Caco-2 (cell line): ENCODE measurements at regions not wholly inside any gene's neighbourhood (a gene's known extent, or its start where the extent isn't known, plus 50 kb on each side); places are given as distances from the start of the nearest gene placed in this dataset.

Experiments
- BruUV-seq: library from RNA; stranded (reverse); fragments of 400-500 nt; replicated peaks from 2 replicates; lab custom pipeline; 2021; lab: Mats Ljungman, UMichigan
- CTCF ChIA-PET: fragments of 300-600 bp; sonication (Branson Sonifier 250); formaldehyde crosslinking; loops from one replicate; lab custom pipeline; 2022; ENCODE audit warnings: antibody characterized with exemption; lab: Charles Lee
- POLR2A ChIA-PET: fragments of 300-600 bp; sonication (Branson Sonifier 250); formaldehyde crosslinking; loops from one replicate; lab custom pipeline; 2022; ENCODE audit warnings: antibody characterized with exemption; lab: Charles Lee
- DNase-seq, 2 experiments: peaks; one replicate each; pipeline versions ENCODE4 v3.0.0 to v3.0.0-alpha.2; 2020 to 2022
- H3K27me3 ChIP-seq: replicated peaks from 2 replicates; pipeline ENCODE4 v1.6.0; 2011; ENCODE audit warnings: low read length; ENCODE audit not compliant: control insufficient read depth, insufficient read depth
- H3K36me3 ChIP-seq: 2 replicates; pipeline ENCODE4 v1.5.1; 2011; ENCODE audit warnings: low read length; ENCODE audit not compliant: control insufficient read depth, insufficient read depth
- H3K4me1 ChIP-seq: fragments of 250-450 bp; sonication (Bioruptor Pico); 2 replicates; pipeline ENCODE4 v1.5.1; 2020; ENCODE audit warnings: mild to moderate bottlenecking
- H3K4me3 ChIP-seq: 2 replicates; pipeline ENCODE4 v1.5.1; 2011; ENCODE audit warnings: low read depth, mild to moderate bottlenecking, control low read depth, low read length
- H3K9me3 ChIP-seq: fragments of 250-450 bp; sonication (Bioruptor Pico); 2 replicates; pipeline ENCODE4 v1.5.1; 2020; ENCODE audit warnings: mild to moderate bottlenecking, moderate library complexity
- H3K27ac Mint-ChIP-seq: one replicate; pipeline ENCODE4 v1.8.0; 2022; ENCODE audit warnings: mixed read lengths; ENCODE audit not compliant: unreplicated experiment
- H3K27me3 Mint-ChIP-seq: one replicate; pipeline ENCODE4 v1.8.0; 2022; ENCODE audit warnings: mixed read lengths; ENCODE audit not compliant: insufficient read depth, unreplicated experiment
- H3K36me3 Mint-ChIP-seq: one replicate; pipeline ENCODE4 v1.8.0; 2022; ENCODE audit warnings: mild to moderate bottlenecking, mixed read lengths; ENCODE audit not compliant: insufficient read depth, unreplicated experiment
- H3K4me1 Mint-ChIP-seq: one replicate; pipeline ENCODE4 v1.8.0; 2022; ENCODE audit warnings: low read depth, mixed read lengths; ENCODE audit not compliant: unreplicated experiment
- H3K4me3 Mint-ChIP-seq: one replicate; pipeline ENCODE4 v1.8.0; 2022; ENCODE audit warnings: mild to moderate bottlenecking, moderate library complexity, mixed read lengths; ENCODE audit not compliant: unreplicated experiment
- H3K9me3 Mint-ChIP-seq: one replicate; pipeline ENCODE4 v1.8.0; 2022; ENCODE audit warnings: mixed read lengths; ENCODE audit not compliant: unreplicated experiment
- CTCF ChIP-seq, 2 experiments: fragments of 200-600 bp in 1 of 2; IDR thresholded peaks; 1 replicate in 1 of 2; 2 replicates in 1 of 2; pipeline versions ENCODE4 v1.5.1 to v1.8.0; 2011 to 2022; ENCODE audit warnings: antibody characterized with exemption in 1 of 2, control low read depth in 1 of 2, inconsistent platforms in 1 of 2, low read depth in 1 of 2, low read length in 1 of 2, mild to moderate bottlenecking in 1 of 2, moderate library complexity in 1 of 2; ENCODE audit not compliant: insufficient read depth in 1 of 2, severe bottlenecking in 1 of 2, unreplicated experiment in 1 of 2
- intact Hi-C: fragments of 100-400 bp; cut with micrococcal nuclease; formaldehyde crosslinking; loops from one replicate; pipeline ENCODE4 v1.10.0; 2022; ENCODE audit not compliant: unreplicated experiment

- peak in 1 of 2 experiments; percentile 7 for DNase-seq
These were observed 263.9 kb downstream of the FIGN start for GRCh38 chr2:163471947-163472346.

GRCh38 chr2:163469561-163469962 lies 266.2 kb downstream of the FIGN start:
- Histone ChIP-seq H3K4me1 (no peaks in the 10 kb centered on the region), H3K9me3 (no peaks in the 10 kb centered on the region), H3K27me3 (no peaks in the 10 kb centered on the region), H3K36me3 (no peaks in the 10 kb centered on the region), H3K4me3 (no peak overlapping the region)
- no peak for TF ChIP-seq CTCF (IDR thresholded peaks at IDR 0.05; ENCODE audit: insufficient read depth in 1 of 2, low read depth in 1 of 2, low read length in 1 of 2, severe bottlenecking in 1 of 2, unreplicated experiment in 1 of 2)
- no TSS peak for BruUV-seq
- CTCF ChIA-PET, result no interaction called here
- H3K27ac Mint-ChIP-seq, result no peak overlapping the region
- no peak for DNase-seq
- H3K36me3 Mint-ChIP-seq, result no peaks in the 10 kb centered on the region
- peaks cover 8% of the 10 kb centered on the region for H3K27me3 Mint-ChIP-seq
- intact Hi-C loops, result loop anchor here (5.0 to 10.0 kb wide), 2 partner anchors 277 to 965 kb away; no protein-coding TSS in a partner anchor
- POLR2A ChIA-PET, result no interaction called here
- H3K4me1 Mint-ChIP-seq, result no peaks in the 10 kb centered on the region
- H3K4me3 Mint-ChIP-seq, result no peak overlapping the region
- no peaks in the 10 kb centered on the region for H3K9me3 Mint-ChIP-seq

More at GRCh38 chr2:163471947-163472346, 263.9 kb downstream of the FIGN start:
- Histone ChIP-seq H3K27me3 (no peaks in the 10 kb centered on the region), H3K4me3 (no peak overlapping the region), H3K36me3 (no peaks in the 10 kb centered on the region), H3K9me3 (no peaks in the 10 kb centered on the region), H3K4me1 (no peaks in the 10 kb centered on the region)
- Mint-ChIP-seq H3K36me3 (no peaks in the 10 kb centered on the region), H3K27me3 (peaks cover 5% of the 10 kb centered on the region), H3K4me3 (no peak overlapping the region), H3K9me3 (no peaks in the 10 kb centered on the region), H3K4me1 (no peaks in the 10 kb centered on the region), H3K27ac (no peak overlapping the region)
- TF ChIP-seq CTCF (IDR thresholded peaks at IDR 0.05; ENCODE audit: insufficient read depth in 1 of 2, low read depth in 1 of 2, low read length in 1 of 2, severe bottlenecking in 1 of 2, unreplicated experiment in 1 of 2), result peak in 1 of 2 experiments; percentile 22
- CTCF ChIA-PET, result interaction anchor here (0.6 kb wide), 3 partner anchors 34 to 977 kb away, joined by 3 read pairs; no protein-coding TSS in a partner anchor
- POLR2A ChIA-PET, result no interaction called here
- intact Hi-C loops, result loop anchor here (1.0 to 5.0 kb wide), 2 partner anchors 139 to 590 kb away; no protein-coding TSS in a partner anchor
- BruUV-seq, result no TSS peak

GRCh38 chr2:163467251-163467630 lies 268.6 kb downstream of the FIGN start:
- no peak for DNase-seq
- intact Hi-C loops, result loop anchor here (5.0 to 10.0 kb wide), 2 partner anchors 275 to 968 kb away; no protein-coding TSS in a partner anchor
- Histone ChIP-seq H3K36me3 (no peaks in the 10 kb centered on the region), H3K9me3 (no peaks in the 10 kb centered on the region), H3K4me3 (no peak overlapping the region), H3K4me1 (no peaks in the 10 kb centered on the region), H3K27me3 (no peaks in the 10 kb centered on the region)
- no peak overlapping the region for H3K27ac Mint-ChIP-seq
- TF ChIP-seq CTCF (IDR thresholded peaks at IDR 0.05; ENCODE audit: insufficient read depth in 1 of 2, low read depth in 1 of 2, low read length in 1 of 2, severe bottlenecking in 1 of 2, unreplicated experiment in 1 of 2), result no peak
- BruUV-seq, result no TSS peak
- ChIA-PET CTCF (no interaction called here), POLR2A (no interaction called here)
- H3K27me3 Mint-ChIP-seq, result peaks cover 3% of the 10 kb centered on the region
- H3K4me1 Mint-ChIP-seq, result no peaks in the 10 kb centered on the region
- H3K4me3 Mint-ChIP-seq, result no peak overlapping the region
- H3K36me3 Mint-ChIP-seq, result no peaks in the 10 kb centered on the region
- H3K9me3 Mint-ChIP-seq, result no peaks in the 10 kb centered on the region
